B cell (primary cell): ENCODE measurements at regions not wholly inside any gene's neighbourhood (a gene's known extent, or its start where the extent isn't known, plus 50 kb on each side); places are given as distances from the start of the nearest gene placed in this dataset.

ENCODE experiments used
- CTCF ChIP-seq: fragments of 200-600 bp; IDR thresholded peaks from one replicate; pipeline ENCODE4 v1.8.0; 2022; ENCODE audit warnings: antibody characterized with exemption, mild to moderate bottlenecking
- EZH2 ChIP-seq: IDR thresholded peaks from 2 replicates; pipeline ENCODE4 v1.6.1; 2012; ENCODE audit warnings: borderline replicate concordance, low read depth, mild to moderate bottlenecking, moderate library complexity, low read length; ENCODE audit not compliant: insufficient read depth, poor library complexity, severe bottlenecking

DNA sequence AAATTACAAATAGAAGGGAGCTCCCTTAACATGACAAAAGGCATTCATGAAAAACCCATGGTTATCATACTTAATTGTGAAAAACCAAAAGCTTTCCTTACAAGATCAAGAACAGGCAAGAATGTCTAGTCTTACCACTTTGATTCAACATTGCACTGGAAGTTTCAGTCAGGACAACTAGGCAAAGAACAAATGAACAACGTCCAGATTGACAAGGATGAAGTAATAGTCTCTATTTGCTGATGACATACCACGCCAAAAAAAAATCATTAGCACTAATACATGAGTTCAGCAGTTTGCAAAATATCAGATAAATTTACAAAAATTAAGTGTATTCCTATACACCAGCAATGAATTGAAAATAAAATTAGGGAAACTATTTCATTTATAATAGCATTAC, 200.2 kb downstream of the TOX3 start:
- TF ChIP-seq CTCF = no peak
- no peak for TF ChIP-seq EZH2
